ENCODE measurements at regions not wholly inside any gene's neighbourhood (a gene's known extent, or its start where the extent isn't known, plus 50 kb on each side); places are given as distances from the start of the nearest gene placed in this dataset.

DNA sequence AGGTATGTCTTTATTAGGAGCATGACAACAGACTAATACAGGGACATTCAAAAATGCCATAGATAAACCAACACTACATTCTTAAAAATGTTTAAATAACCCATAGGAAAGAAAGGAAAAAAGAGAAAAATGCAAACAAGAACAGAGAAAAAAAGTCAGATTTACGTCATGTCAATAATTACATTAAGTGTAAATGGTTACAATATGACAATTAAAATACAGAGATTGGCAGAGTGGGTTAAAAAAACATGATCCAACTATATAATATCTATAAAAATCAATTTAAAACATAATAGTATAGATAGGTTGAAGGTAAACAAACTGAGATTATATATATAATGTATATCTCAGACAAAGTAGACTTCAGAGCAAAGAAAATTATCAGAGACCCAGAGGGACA is 255.8 kb downstream of the ANAPC1 start:
- TF ChIP-seq POLR2AphosphoS5 (IDR thresholded peaks at IDR 0.05; ENCODE audit: low read depth, low read length) = no peak
- TF ChIP-seq, protein P1, sequence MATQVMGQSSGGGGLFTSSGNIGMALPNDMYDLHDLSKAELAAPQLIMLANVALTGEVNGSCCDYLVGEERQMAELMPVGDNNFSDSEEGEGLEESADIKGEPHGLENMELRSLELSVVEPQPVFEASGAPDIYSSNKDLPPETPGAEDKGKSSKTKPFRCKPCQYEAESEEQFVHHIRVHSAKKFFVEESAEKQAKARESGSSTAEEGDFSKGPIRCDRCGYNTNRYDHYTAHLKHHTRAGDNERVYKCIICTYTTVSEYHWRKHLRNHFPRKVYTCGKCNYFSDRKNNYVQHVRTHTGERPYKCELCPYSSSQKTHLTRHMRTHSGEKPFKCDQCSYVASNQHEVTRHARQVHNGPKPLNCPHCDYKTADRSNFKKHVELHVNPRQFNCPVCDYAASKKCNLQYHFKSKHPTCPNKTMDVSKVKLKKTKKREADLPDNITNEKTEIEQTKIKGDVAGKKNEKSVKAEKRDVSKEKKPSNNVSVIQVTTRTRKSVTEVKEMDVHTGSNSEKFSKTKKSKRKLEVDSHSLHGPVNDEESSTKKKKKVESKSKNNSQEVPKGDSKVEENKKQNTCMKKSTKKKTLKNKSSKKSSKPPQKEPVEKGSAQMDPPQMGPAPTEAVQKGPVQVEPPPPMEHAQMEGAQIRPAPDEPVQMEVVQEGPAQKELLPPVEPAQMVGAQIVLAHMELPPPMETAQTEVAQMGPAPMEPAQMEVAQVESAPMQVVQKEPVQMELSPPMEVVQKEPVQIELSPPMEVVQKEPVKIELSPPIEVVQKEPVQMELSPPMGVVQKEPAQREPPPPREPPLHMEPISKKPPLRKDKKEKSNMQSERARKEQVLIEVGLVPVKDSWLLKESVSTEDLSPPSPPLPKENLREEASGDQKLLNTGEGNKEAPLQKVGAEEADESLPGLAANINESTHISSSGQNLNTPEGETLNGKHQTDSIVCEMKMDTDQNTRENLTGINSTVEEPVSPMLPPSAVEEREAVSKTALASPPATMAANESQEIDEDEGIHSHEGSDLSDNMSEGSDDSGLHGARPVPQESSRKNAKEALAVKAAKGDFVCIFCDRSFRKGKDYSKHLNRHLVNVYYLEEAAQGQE (IDR thresholded peaks at IDR 0.05; ENCODE audit: insufficient read depth in 1 of 2, low read depth in 2 of 2, low read length in 2 of 2) = no peak

Data from PFSK-1 (cell line).